ENCODE measurements at regions not wholly inside any gene's neighbourhood (a gene's known extent, or its start where the extent isn't known, plus 50 kb on each side); places are given as distances from the start of the nearest gene placed in this dataset.
"Not testable (repeated sequence)": the region's sequence is repeated elsewhere in the genome, so short reads cannot be mapped to it uniquely, and the experiment has no call there.

GRCh38 chr1:243049716-243050115 is 205.4 kb downstream of the CEP170 start:
- H3K27me3 ChIP-seq (ENCODE audit: insufficient read depth, low read length); H3K79me2 ChIP-seq (ENCODE audit: insufficient read depth, low read length); H3K36me3 ChIP-seq (ENCODE audit: insufficient read depth, low read length); H3K9me2 ChIP-seq (ENCODE audit: low read depth, low read length); H3F3A ChIP-seq (ENCODE audit: insufficient read depth, low read length); H3K27ac ChIP-seq (ENCODE audit: low read depth, low read length, poor library complexity, severe bottlenecking); H3K4me1 ChIP-seq (ENCODE audit: insufficient read depth, low read length, severe bottlenecking); H4K20me1 ChIP-seq (ENCODE audit: insufficient read depth, low read length); H3K4me3 ChIP-seq (ENCODE audit: low read depth, low read length, poor library complexity, severe bottlenecking); H3K4me2 ChIP-seq (ENCODE audit: low read length); H3K9ac ChIP-seq (ENCODE audit: low read length); H3K9me3 ChIP-seq (ENCODE audit: low read length); H2AFZ ChIP-seq (ENCODE audit: low read length): not testable (repeated sequence)

DNA sequence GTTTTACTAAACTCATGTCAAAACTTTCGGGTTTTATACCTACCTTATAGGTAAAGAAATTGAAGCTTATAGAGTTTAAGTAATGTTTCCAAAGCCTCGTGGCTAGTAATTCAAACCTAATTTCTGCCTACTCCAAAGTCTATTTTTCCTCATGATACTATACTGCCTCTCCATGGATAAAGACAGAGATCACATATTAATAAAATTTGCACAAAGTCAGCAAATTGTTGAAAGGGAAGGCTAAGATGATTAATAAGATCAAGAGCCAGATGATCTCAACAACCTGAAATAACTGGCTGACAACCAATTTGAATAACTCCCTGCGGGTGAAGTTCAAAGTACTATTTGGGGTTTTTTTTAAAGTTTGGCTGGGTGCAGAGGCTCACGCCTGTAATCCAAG is 233.7 kb downstream of the CEP170 start:
- H3K27me3 ChIP-seq (ENCODE audit: insufficient read depth, low read length); H3K9ac ChIP-seq (ENCODE audit: low read length); H3K27ac ChIP-seq (ENCODE audit: low read depth, low read length, poor library complexity, severe bottlenecking); H2AFZ ChIP-seq (ENCODE audit: low read length); H4K20me1 ChIP-seq (ENCODE audit: insufficient read depth, low read length); H3K36me3 ChIP-seq (ENCODE audit: insufficient read depth, low read length); H3K4me3 ChIP-seq (ENCODE audit: low read depth, low read length, poor library complexity, severe bottlenecking); H3K4me1 ChIP-seq (ENCODE audit: insufficient read depth, low read length, severe bottlenecking); H3F3A ChIP-seq (ENCODE audit: insufficient read depth, low read length); H3K79me2 ChIP-seq (ENCODE audit: insufficient read depth, low read length); H3K4me2 ChIP-seq (ENCODE audit: low read length); H3K9me3 ChIP-seq (ENCODE audit: low read length); H3K9me2 ChIP-seq (ENCODE audit: low read depth, low read length): not testable (repeated sequence)

- H3K9me3 ChIP-seq (ENCODE audit: low read length); H3K9me2 ChIP-seq (ENCODE audit: low read depth, low read length); H3K4me3 ChIP-seq (ENCODE audit: low read depth, low read length, poor library complexity, severe bottlenecking); H3K9ac ChIP-seq (ENCODE audit: low read length); H3K27me3 ChIP-seq (ENCODE audit: insufficient read depth, low read length); H3K27ac ChIP-seq (ENCODE audit: low read depth, low read length, poor library complexity, severe bottlenecking); H3K4me1 ChIP-seq (ENCODE audit: insufficient read depth, low read length, severe bottlenecking); H3K4me2 ChIP-seq (ENCODE audit: low read length); H3K36me3 ChIP-seq (ENCODE audit: insufficient read depth, low read length); H2AFZ ChIP-seq (ENCODE audit: low read length); H4K20me1 ChIP-seq (ENCODE audit: insufficient read depth, low read length); H3F3A ChIP-seq (ENCODE audit: insufficient read depth, low read length); H3K79me2 ChIP-seq (ENCODE audit: insufficient read depth, low read length): not testable (repeated sequence)
These were observed 235.9 kb downstream of the CEP170 start for GRCh38 chr1:243019030-243019635.

DNA sequence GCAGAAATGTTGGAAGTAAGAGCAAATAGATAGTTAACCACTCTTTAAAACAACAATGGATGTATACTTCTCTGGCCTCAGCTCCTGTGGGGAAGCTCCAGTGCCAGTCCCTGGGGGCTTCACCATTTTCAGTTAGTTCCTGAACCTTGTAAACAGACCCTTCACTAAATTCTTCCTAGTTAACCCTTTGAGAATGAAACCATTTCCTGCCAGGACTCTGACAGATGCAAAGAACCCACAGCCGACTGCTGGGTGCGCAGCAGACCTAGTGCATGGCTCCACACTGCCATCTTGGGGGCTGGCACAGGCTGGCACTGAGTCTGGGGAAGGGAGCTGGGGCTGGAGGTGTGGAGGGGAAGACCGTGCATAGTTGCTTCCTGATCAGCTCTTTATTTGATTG is 244.4 kb downstream of the CEP170 start:
- not testable (repeated sequence) for H3K36me3 ChIP-seq (ENCODE audit: insufficient read depth, low read length); H3F3A ChIP-seq (ENCODE audit: insufficient read depth, low read length); H3K4me3 ChIP-seq (ENCODE audit: low read depth, low read length, poor library complexity, severe bottlenecking); H3K27me3 ChIP-seq (ENCODE audit: insufficient read depth, low read length); H3K79me2 ChIP-seq (ENCODE audit: insufficient read depth, low read length); H3K9ac ChIP-seq (ENCODE audit: low read length); H3K4me2 ChIP-seq (ENCODE audit: low read length); H3K27ac ChIP-seq (ENCODE audit: low read depth, low read length, poor library complexity, severe bottlenecking); H3K9me3 ChIP-seq (ENCODE audit: low read length); H3K9me2 ChIP-seq (ENCODE audit: low read depth, low read length); H4K20me1 ChIP-seq (ENCODE audit: insufficient read depth, low read length); H2AFZ ChIP-seq (ENCODE audit: low read length); H3K4me1 ChIP-seq (ENCODE audit: insufficient read depth, low read length, severe bottlenecking)

DNA sequence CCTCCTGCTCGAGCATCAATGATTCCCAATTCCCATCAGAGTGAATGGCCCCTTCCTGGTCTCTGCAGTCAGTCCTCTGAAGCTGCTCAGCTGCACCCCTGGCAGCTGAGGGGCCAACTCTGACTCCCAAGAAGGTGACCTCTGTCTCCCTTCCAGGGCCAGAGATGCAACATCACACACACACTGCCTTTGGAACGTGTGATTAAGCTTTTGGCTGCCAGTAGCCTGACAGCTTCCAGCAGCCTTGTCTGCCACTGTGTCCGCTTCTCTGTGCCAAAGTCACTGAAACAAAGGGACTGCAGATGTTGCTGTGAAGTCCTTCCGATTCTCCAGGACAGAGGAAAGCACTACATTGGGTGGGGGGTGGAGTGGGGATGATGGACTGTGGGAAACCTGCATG is 254.1 kb downstream of the CEP170 start:
- not testable (repeated sequence) for H3K4me2 ChIP-seq (ENCODE audit: low read length); H3K27ac ChIP-seq (ENCODE audit: low read depth, low read length, poor library complexity, severe bottlenecking); H3K27me3 ChIP-seq (ENCODE audit: insufficient read depth, low read length); H3K9me2 ChIP-seq (ENCODE audit: low read depth, low read length); H3F3A ChIP-seq (ENCODE audit: insufficient read depth, low read length); H3K4me1 ChIP-seq (ENCODE audit: insufficient read depth, low read length, severe bottlenecking); H2AFZ ChIP-seq (ENCODE audit: low read length); H4K20me1 ChIP-seq (ENCODE audit: insufficient read depth, low read length); H3K9me3 ChIP-seq (ENCODE audit: low read length); H3K9ac ChIP-seq (ENCODE audit: low read length); H3K4me3 ChIP-seq (ENCODE audit: low read depth, low read length, poor library complexity, severe bottlenecking); H3K79me2 ChIP-seq (ENCODE audit: insufficient read depth, low read length); H3K36me3 ChIP-seq (ENCODE audit: insufficient read depth, low read length)

DNA sequence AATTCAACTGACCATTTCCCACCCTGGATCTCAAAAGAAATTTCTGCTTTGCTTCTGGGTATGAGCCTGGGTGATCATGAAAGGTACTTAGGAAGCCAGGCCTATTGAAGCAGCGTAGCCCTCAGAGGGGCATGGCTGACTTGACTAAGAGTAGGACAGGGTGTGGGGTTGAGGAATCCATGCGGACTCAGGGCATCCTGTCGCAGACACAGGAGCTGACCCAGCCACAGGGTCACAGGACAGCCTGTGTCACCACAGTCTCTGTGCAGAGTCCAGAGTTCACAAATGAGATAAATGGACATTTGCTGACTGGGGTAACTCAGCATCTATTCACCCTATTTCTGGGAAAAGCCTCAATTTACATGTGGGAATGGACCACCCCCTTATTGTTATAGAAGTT is 262.3 kb downstream of the CEP170 start:
- H3K4me3 ChIP-seq (ENCODE audit: low read depth, low read length, poor library complexity, severe bottlenecking); H4K20me1 ChIP-seq (ENCODE audit: insufficient read depth, low read length); H3K79me2 ChIP-seq (ENCODE audit: insufficient read depth, low read length); H3K9me2 ChIP-seq (ENCODE audit: low read depth, low read length); H3K4me2 ChIP-seq (ENCODE audit: low read length); H3F3A ChIP-seq (ENCODE audit: insufficient read depth, low read length); H3K9me3 ChIP-seq (ENCODE audit: low read length); H2AFZ ChIP-seq (ENCODE audit: low read length); H3K9ac ChIP-seq (ENCODE audit: low read length); H3K4me1 ChIP-seq (ENCODE audit: insufficient read depth, low read length, severe bottlenecking); H3K27ac ChIP-seq (ENCODE audit: low read depth, low read length, poor library complexity, severe bottlenecking); H3K27me3 ChIP-seq (ENCODE audit: insufficient read depth, low read length); H3K36me3 ChIP-seq (ENCODE audit: insufficient read depth, low read length): not testable (repeated sequence)

DNA sequence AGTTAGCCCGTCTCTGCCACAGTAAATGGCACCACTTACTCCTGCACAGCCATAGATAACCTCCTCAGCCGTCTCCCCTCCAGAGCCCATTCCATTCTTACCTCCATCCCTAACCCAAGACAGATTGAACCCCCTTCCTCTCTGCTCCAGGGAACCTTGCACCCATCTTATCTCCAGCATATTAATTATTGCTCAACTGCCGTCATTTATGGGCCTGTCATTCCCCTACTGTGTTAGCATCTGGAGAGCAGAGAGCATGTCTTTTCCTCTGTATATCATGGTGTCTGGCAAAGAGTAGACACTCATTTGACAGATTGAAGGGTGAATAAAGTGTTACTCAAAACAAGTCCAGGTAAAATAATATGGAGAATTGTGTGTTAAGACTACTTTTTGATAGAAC is 270.0 kb downstream of the CEP170 start:
- H2AFZ ChIP-seq (ENCODE audit: low read length); H3K9ac ChIP-seq (ENCODE audit: low read length); H3K36me3 ChIP-seq (ENCODE audit: insufficient read depth, low read length); H3K9me3 ChIP-seq (ENCODE audit: low read length); H3K4me3 ChIP-seq (ENCODE audit: low read depth, low read length, poor library complexity, severe bottlenecking); H3K79me2 ChIP-seq (ENCODE audit: insufficient read depth, low read length); H3F3A ChIP-seq (ENCODE audit: insufficient read depth, low read length); H3K27ac ChIP-seq (ENCODE audit: low read depth, low read length, poor library complexity, severe bottlenecking); H4K20me1 ChIP-seq (ENCODE audit: insufficient read depth, low read length); H3K4me2 ChIP-seq (ENCODE audit: low read length); H3K4me1 ChIP-seq (ENCODE audit: insufficient read depth, low read length, severe bottlenecking); H3K9me2 ChIP-seq (ENCODE audit: low read depth, low read length); H3K27me3 ChIP-seq (ENCODE audit: insufficient read depth, low read length): not testable (repeated sequence)

GRCh38 chr1:242973341-242973740 is 281.7 kb downstream of the CEP170 start:
- not testable (repeated sequence) for H2AFZ ChIP-seq (ENCODE audit: low read length); H3K9me3 ChIP-seq (ENCODE audit: low read length)

More at GRCh38 chr1:242973341-242973740, 281.7 kb downstream of the CEP170 start:
- not testable (repeated sequence) for H3K4me3 ChIP-seq (ENCODE audit: low read depth, low read length, poor library complexity, severe bottlenecking); H3K27me3 ChIP-seq (ENCODE audit: insufficient read depth, low read length); H3K36me3 ChIP-seq (ENCODE audit: insufficient read depth, low read length); H3K79me2 ChIP-seq (ENCODE audit: insufficient read depth, low read length); H3K9me2 ChIP-seq (ENCODE audit: low read depth, low read length); H3K4me2 ChIP-seq (ENCODE audit: low read length); H3F3A ChIP-seq (ENCODE audit: insufficient read depth, low read length); H3K4me1 ChIP-seq (ENCODE audit: insufficient read depth, low read length, severe bottlenecking); H4K20me1 ChIP-seq (ENCODE audit: insufficient read depth, low read length); H3K9ac ChIP-seq (ENCODE audit: low read length); H3K27ac ChIP-seq (ENCODE audit: low read depth, low read length, poor library complexity, severe bottlenecking)
